ENCODE measurements at regions not wholly inside any gene's neighbourhood (a gene's known extent, or its start where the extent isn't known, plus 50 kb on each side); places are given as distances from the start of the nearest gene placed in this dataset.

DNA sequence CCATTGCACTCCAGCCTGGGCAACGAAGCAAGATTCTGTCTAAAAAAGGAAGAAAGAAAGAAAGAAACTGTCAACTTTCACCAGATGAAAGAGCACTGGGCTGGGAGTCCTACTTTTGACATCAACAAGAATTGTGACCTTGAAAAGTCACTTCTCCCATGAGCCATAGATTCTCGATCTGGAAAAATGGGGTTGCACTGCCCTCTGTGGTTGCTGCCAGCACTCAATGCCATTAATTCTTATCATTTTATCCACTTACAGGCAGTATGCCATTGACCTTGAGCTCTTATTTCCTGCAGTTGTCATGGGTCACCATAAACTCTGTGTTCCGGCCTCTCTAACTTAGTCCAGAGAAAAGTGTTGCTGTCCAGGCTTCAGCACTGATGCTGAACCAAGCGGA is 137.2 kb downstream of the NOC3L start:
- POLR2A ChIA-PET (ENCODE audit: partially characterized antibody), result no interaction called here
- 90% methylated on average over 4 of the region's 4 CpGs; no CpG with 5 or more reads in 1 of the 2 experiments for WGBS, 2 experiments (ENCODE audit: extremely low coverage in 1 of 2, insufficient coverage in 1 of 2, insufficient read length in 1 of 2, insufficient replicate concordance in 2 of 2, low coverage in 1 of 2, low lambda C conversion rate in 2 of 2, missing lambda C conversion rate in 1 of 2)
- CTCF ChIA-PET (ENCODE audit: partially characterized antibody), result interaction anchor here (0.6 to 2.0 kb wide), 13 partner anchors 9 to 404 kb away, joined by 3 to 9 read pairs (median 4); no protein-coding TSS in a partner anchor
- Histone ChIP-seq H3K79me2 (ENCODE audit: control insufficient read depth in 1 of 2, insufficient read depth in 2 of 2, low read length in 2 of 2) (no peaks in the 10 kb centered on the region), H3K23me2 (ENCODE audit: low read depth, low read length) (no peaks in the 10 kb centered on the region), H2BK5ac (ENCODE audit: low read depth, low read length) (no peak overlapping the region), H3K4me1 (replicated peaks in 1 of 4; ENCODE audit: control insufficient read depth in 3 of 4, insufficient read depth in 4 of 4, low read length in 3 of 4) (no peaks in the 10 kb centered on the region), H4K91ac (replicated peaks; ENCODE audit: insufficient read length, low read length) (no peak overlapping the region), H3K14ac (ENCODE audit: insufficient read length) (no peak overlapping the region), H3K4me2 (ENCODE audit: insufficient read depth in 1 of 2, low read depth in 2 of 2, low read length in 2 of 2) (no peak overlapping the region), H3K4ac (replicated peaks; ENCODE audit: insufficient read length, low read depth, low read length) (no peak overlapping the region), H3K27me3 (replicated peaks in 1 of 4; ENCODE audit: control insufficient read depth in 3 of 4, extremely low read depth in 1 of 4, insufficient read depth in 3 of 4, low read length in 3 of 4) (no peaks in the 10 kb centered on the region), H3K79me1 (ENCODE audit: low read depth, low read length) (no peaks in the 10 kb centered on the region), H4K8ac (ENCODE audit: extremely low read depth, insufficient read depth, low read length) (no peak overlapping the region), H2AK5ac (ENCODE audit: low read depth, low read length) (no peak overlapping the region), H3K4me3 (ENCODE audit: extremely low read depth in 1 of 4, insufficient read depth in 2 of 4, low read depth in 3 of 4, low read length in 4 of 4) (no peak overlapping the region), H3K27ac (ENCODE audit: low read depth, low read length) (no peak overlapping the region), H3K9ac (replicated peaks in 1 of 4; ENCODE audit: extremely low read depth in 1 of 4, low read depth in 3 of 4, low read length in 3 of 4) (no peak overlapping the region), H2BK15ac (ENCODE audit: low read length) (no peak overlapping the region), H2BK120ac (replicated peaks; ENCODE audit: low read depth, low read length) (no peak overlapping the region), H3K56ac (replicated peaks; ENCODE audit: insufficient read length, low read depth, low read length) (no peak overlapping the region), H4K20me1 (replicated peaks in 1 of 2; ENCODE audit: control insufficient read depth in 1 of 2, insufficient read depth in 2 of 2, low read length in 2 of 2) (no peaks in the 10 kb centered on the region), H3K9me3 (ENCODE audit: insufficient read depth in 2 of 2, low read depth in 1 of 2, low read length in 1 of 2) (peaks cover 0 to 3% of the 10 kb centered on the region in 2 experiments; a peak in 1 of 4 replicates), H2BK20ac (ENCODE audit: low read length) (no peak overlapping the region), H2BK12ac (ENCODE audit: low read depth, low read length) (no peak overlapping the region), H3K36me3 (ENCODE audit: control insufficient read depth in 2 of 4, insufficient read depth in 4 of 4, low read length in 3 of 4) (no peaks in the 10 kb centered on the region), H2AFZ (ENCODE audit: low read length) (no peak overlapping the region), H3K23ac (ENCODE audit: insufficient read length) (no peak overlapping the region), H3K18ac (ENCODE audit: extremely low read depth, low read length) (no peak overlapping the region), H4K5ac (ENCODE audit: insufficient read length, low read depth, low read length) (no peak overlapping the region)
- DNase-seq (ENCODE audit: low read depth in 1 of 2, low spot score in 2 of 2) (no peak), FAIRE-seq (no peak)
- TF ChIP-seq, protein P1, sequence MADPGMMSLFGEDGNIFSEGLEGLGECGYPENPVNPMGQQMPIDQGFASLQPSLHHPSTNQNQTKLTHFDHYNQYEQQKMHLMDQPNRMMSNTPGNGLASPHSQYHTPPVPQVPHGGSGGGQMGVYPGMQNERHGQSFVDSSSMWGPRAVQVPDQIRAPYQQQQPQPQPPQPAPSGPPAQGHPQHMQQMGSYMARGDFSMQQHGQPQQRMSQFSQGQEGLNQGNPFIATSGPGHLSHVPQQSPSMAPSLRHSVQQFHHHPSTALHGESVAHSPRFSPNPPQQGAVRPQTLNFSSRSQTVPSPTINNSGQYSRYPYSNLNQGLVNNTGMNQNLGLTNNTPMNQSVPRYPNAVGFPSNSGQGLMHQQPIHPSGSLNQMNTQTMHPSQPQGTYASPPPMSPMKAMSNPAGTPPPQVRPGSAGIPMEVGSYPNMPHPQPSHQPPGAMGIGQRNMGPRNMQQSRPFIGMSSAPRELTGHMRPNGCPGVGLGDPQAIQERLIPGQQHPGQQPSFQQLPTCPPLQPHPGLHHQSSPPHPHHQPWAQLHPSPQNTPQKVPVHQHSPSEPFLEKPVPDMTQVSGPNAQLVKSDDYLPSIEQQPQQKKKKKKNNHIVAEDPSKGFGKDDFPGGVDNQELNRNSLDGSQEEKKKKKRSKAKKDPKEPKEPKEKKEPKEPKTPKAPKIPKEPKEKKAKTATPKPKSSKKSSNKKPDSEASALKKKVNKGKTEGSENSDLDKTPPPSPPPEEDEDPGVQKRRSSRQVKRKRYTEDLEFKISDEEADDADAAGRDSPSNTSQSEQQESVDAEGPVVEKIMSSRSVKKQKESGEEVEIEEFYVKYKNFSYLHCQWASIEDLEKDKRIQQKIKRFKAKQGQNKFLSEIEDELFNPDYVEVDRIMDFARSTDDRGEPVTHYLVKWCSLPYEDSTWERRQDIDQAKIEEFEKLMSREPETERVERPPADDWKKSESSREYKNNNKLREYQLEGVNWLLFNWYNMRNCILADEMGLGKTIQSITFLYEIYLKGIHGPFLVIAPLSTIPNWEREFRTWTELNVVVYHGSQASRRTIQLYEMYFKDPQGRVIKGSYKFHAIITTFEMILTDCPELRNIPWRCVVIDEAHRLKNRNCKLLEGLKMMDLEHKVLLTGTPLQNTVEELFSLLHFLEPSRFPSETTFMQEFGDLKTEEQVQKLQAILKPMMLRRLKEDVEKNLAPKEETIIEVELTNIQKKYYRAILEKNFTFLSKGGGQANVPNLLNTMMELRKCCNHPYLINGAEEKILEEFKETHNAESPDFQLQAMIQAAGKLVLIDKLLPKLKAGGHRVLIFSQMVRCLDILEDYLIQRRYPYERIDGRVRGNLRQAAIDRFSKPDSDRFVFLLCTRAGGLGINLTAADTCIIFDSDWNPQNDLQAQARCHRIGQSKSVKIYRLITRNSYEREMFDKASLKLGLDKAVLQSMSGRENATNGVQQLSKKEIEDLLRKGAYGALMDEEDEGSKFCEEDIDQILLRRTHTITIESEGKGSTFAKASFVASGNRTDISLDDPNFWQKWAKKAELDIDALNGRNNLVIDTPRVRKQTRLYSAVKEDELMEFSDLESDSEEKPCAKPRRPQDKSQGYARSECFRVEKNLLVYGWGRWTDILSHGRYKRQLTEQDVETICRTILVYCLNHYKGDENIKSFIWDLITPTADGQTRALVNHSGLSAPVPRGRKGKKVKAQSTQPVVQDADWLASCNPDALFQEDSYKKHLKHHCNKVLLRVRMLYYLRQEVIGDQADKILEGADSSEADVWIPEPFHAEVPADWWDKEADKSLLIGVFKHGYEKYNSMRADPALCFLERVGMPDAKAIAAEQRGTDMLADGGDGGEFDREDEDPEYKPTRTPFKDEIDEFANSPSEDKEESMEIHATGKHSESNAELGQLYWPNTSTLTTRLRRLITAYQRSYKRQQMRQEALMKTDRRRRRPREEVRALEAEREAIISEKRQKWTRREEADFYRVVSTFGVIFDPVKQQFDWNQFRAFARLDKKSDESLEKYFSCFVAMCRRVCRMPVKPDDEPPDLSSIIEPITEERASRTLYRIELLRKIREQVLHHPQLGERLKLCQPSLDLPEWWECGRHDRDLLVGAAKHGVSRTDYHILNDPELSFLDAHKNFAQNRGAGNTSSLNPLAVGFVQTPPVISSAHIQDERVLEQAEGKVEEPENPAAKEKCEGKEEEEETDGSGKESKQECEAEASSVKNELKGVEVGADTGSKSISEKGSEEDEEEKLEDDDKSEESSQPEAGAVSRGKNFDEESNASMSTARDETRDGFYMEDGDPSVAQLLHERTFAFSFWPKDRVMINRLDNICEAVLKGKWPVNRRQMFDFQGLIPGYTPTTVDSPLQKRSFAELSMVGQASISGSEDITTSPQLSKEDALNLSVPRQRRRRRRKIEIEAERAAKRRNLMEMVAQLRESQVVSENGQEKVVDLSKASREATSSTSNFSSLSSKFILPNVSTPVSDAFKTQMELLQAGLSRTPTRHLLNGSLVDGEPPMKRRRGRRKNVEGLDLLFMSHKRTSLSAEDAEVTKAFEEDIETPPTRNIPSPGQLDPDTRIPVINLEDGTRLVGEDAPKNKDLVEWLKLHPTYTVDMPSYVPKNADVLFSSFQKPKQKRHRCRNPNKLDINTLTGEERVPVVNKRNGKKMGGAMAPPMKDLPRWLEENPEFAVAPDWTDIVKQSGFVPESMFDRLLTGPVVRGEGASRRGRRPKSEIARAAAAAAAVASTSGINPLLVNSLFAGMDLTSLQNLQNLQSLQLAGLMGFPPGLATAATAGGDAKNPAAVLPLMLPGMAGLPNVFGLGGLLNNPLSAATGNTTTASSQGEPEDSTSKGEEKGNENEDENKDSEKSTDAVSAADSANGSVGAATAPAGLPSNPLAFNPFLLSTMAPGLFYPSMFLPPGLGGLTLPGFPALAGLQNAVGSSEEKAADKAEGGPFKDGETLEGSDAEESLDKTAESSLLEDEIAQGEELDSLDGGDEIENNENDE (IDR thresholded peaks at IDR 0.05; ENCODE audit: insufficient replicate concordance, low read length), result no peak

All from H1 (cell line).